Prostate gland (tissue), 2 donors: ENCODE measurements at regions not wholly inside any gene's neighbourhood (a gene's known extent, or its start where the extent isn't known, plus 50 kb on each side); places are given as distances from the start of the nearest gene placed in this dataset.

Experiments
- CTCF ChIP-seq, 4 experiments: fragments of 200-600 bp in 2 of 4; fragments of 450-650 bp in 2 of 4; sonication (generic) in 2 of 4; IDR thresholded peaks; 1 replicate in 3 of 4; 2 replicates in 1 of 4; pipeline ENCODE4 v1.5.1; 2016 to 2019; ENCODE audit warnings: antibody characterized with exemption in 4 of 4, mild to moderate bottlenecking in 2 of 4, moderate library complexity in 2 of 4
- POLR2A ChIP-seq: fragments of 450-650 bp; IDR thresholded peaks from one replicate; pipeline ENCODE4 v1.6.1; 2016; ENCODE audit warnings: antibody characterized with exemption, mild to moderate bottlenecking
- POLR2AphosphoS5 ChIP-seq: sonication (generic); formaldehyde crosslinking; IDR thresholded peaks from one replicate; pipeline ENCODE4 v1.6.1; 2017; ENCODE audit warnings: antibody characterized with exemption

- no peak for TF ChIP-seq CTCF (IDR thresholded peaks at IDR 0.05)
- no peak for TF ChIP-seq POLR2AphosphoS5
- no peak for TF ChIP-seq POLR2A
Observed at GRCh38 chr4:58214376-58214775, 1104.2 kb upstream of the IGFBP7 start.
